Heart left ventricle (tissue), 16 donors: ENCODE measurements at regions not wholly inside any gene's neighbourhood (a gene's known extent, or its start where the extent isn't known, plus 50 kb on each side); places are given as distances from the start of the nearest gene placed in this dataset.

Experiments
- ATAC-seq, 4 donors: fragments of 200-7000 bp; cut with Tn5 transposase; one replicate each; pipeline ENCODE4 v1.9.1; 2020 to 2022; ENCODE audit warnings: moderate library complexity in 4 of 4, mild to moderate bottlenecking in 3 of 4, moderate number of reproducible peaks in 1 of 4
- DNase-seq, 5 donors: peaks; one replicate each; pipeline ENCODE4 v3.0.0-alpha.2; 2020
- H3K27ac ChIP-seq, 12 donors: fragments of 200-600 bp; sonication (generic) in 4 of 12; one replicate each; pipeline versions ENCODE4 v1.5.0 to v1.8.0; 2016 to 2022; ENCODE audit warnings: mild to moderate bottlenecking in 2 of 12
- H3K27me3 ChIP-seq, 9 donors: fragments of 200-600 bp; sonication (generic) in 2 of 9; one replicate each; pipeline versions ENCODE4 v1.5.1 to v1.8.0; 2016 to 2022; ENCODE audit warnings: mild to moderate bottlenecking in 3 of 9
- H3K36me3 ChIP-seq, 9 donors: fragments of 200-600 bp; sonication (generic) in 2 of 9; one replicate each; pipeline versions ENCODE4 v1.5.0 to v1.8.0; 2018 to 2022; ENCODE audit warnings: mild to moderate bottlenecking in 2 of 9
- H3K4me1 ChIP-seq, 12 donors: fragments of 200-600 bp; sonication (generic) in 4 of 12; one replicate each; pipeline versions ENCODE4 v1.5.0 to v1.8.0; 2016 to 2022; ENCODE audit warnings: mild to moderate bottlenecking in 3 of 12
- H3K4me3 ChIP-seq, 12 donors: fragments of 200-600 bp; sonication (generic) in 4 of 12; one replicate each; pipeline versions ENCODE4 v1.5.0 to v1.8.0; 2017 to 2022; ENCODE audit warnings: mild to moderate bottlenecking in 9 of 12, moderate library complexity in 4 of 12
- H3K9me3 ChIP-seq, 12 donors: fragments of 200-600 bp; sonication (generic) in 4 of 12; one replicate each; pipeline versions ENCODE4 v1.5.0 to v1.8.0; 2016 to 2022; ENCODE audit warnings: mild to moderate bottlenecking in 1 of 12
- CTCF ChIP-seq, 12 donors: fragments of 200-600 bp; sonication (generic) in 4 of 12; IDR thresholded peaks; one replicate each; pipeline versions ENCODE4 v1.5.0 to v1.8.0; 2018 to 2022; ENCODE audit warnings: antibody characterized with exemption in 12 of 12, mild to moderate bottlenecking in 5 of 12
- POLR2A ChIP-seq, 2 donors: fragments of 450-650 bp; IDR thresholded peaks; one replicate each; pipeline ENCODE4 v1.6.1; 2017; ENCODE audit warnings: antibody characterized with exemption in 2 of 2, mild to moderate bottlenecking in 2 of 2, moderate library complexity in 2 of 2
- WGBS, 4 donors: extraction: QIAGEN DNeasy Blood & Tissue Kit in 2 of 4; methylation state at CpG; one replicate each; pipeline versions ENCODE4 v1.1.5 to v1.1.7; 2013 to 2018; 5-methylcytosine and 5-hydroxymethylcytosine counted together
- intact Hi-C, 10 donors: fragments of 100-400 bp; cut with DNase I; formaldehyde crosslinking; loops; one replicate each; pipeline versions ENCODE4 v1.11.1 to v1.14.2; 2022
- donor health status: ischemic (EF 13 %, LVEDD 7.1; RV severe dilation, severe dysfunction).
- donor health status: healthy with polysubstance abuse.
- donor health status: DM: no; HTN: yes; CAD: no.
- donor health status: DM: no; HTN: no; CAD: no.
- donor health status: ischemic (EF 25% LVEDD 6.9; RV normal size, moderate dysfunction).
- donor health status: ischemic (EF 25% LVEDD 5.7; RV mildly dilated, moderate dysfunction).
- donor health status: healthy.
- donor health status: DM: yes; HTN: yes; CAD: no.
- donor health status: ischemic (EF 35%, LVEDD 5.7; RV mildly dilated, moderate dysfunction).
- donor health status: nonischemic (EF 11% LVEDD 7.7; RV severe dilation, severe dysfunction).
- donor health status: DM: yes; HTN: yes; CAD: no.
- donor health status: PGD.
- donor health status: ischemic (EF 29% LVEDD 5.4; RV normal size, mild dysfunction).
- donor health status: nonischemic (EF 23%, LVEDD 6.1; RV moderate dilation, normal function).

DNA sequence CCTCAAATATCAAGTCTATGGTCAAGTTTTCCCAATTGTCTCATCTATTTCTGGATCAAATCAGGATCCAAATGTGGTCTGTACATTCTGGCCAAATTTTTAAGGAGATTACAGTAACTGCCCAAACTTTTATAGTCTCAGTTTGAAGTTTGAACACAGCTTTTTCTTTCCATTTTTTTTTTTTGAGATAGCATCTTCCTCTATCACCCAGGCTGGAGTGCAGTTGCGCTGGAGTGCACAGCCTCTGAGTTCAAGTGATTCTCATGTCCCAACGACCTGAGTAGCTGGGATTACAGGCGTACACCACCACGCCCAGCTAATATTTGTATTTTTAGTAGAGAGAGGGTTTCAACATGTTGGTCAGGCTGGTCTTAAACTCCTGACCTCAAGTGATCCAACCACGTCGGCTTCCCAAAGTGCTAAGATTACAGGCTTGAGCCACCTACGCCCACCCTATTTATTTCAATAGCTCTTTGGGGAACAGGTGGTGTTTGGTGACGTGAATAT, 84.9 kb upstream of the CARMIL1 start:
- no peaks in the 10 kb centered on the region for H3K27me3 ChIP-seq
- peaks cover 0 to 26% (median 8%) of the 10 kb centered on the region in 12 donors for H3K4me1 ChIP-seq
- no peaks in the 10 kb centered on the region for H3K36me3 ChIP-seq
- DNase-seq (no peak), ATAC-seq (peak in 3 of 4 donors; percentile 35 to 57 (median 49))
- H3K4me3 ChIP-seq = peak overlapping the region in 1 of 12 donors; percentile 3
- TF ChIP-seq POLR2A (IDR thresholded peaks at IDR 0.05) (no peak), CTCF (IDR thresholded peaks at IDR 0.05) (no peak)
- intact Hi-C loops = loop anchor here in 1 of 10 donors (5.0 kb wide), 1 partner anchor 57 kb away; no protein-coding TSS in a partner anchor
- H3K27ac ChIP-seq = peak overlapping the region in 11 of 12 donors; percentile 31 to 87 (median 69)
- no peaks in the 10 kb centered on the region for H3K9me3 ChIP-seq
- WGBS, 4 donors = 59 to 82% (median 79%) methylated on average over 8 of the region's 8 CpGs

DNA sequence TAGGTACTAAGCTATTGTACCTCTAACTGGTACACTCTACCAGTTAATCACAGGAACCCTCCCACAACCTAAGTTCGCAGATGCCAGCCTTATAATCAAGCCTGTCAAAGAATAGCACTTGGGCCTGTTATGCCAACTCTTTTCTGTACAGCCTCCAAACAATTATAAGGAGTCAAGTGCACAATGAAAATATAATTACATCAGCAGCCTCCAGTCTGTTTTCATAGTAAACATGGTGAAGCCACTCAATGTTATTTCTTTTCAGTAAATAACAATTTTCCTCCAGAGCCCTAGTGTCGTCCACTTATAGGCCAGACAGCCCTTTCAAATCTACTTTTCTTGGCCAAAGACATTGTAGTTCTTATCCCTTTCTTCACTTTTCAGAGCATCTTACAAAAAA, 82.7 kb upstream of the CARMIL1 start:
- DNase-seq (no peak), ATAC-seq (peak in 1 of 4 donors; percentile 49)
- no peaks in the 10 kb centered on the region for H3K9me3 ChIP-seq
- peaks cover 0 to 26% (median 8%) of the 10 kb centered on the region in 12 donors for H3K4me1 ChIP-seq
- H3K36me3 ChIP-seq = no peaks in the 10 kb centered on the region
- WGBS, 4 donors = 77 to 85% (median 80%) methylated on average over 2 of the region's 2 CpGs
- H3K4me3 ChIP-seq = no peak overlapping the region
- no peak for TF ChIP-seq POLR2A (IDR thresholded peaks at IDR 0.05)
- no peak for TF ChIP-seq CTCF (IDR thresholded peaks at IDR 0.05)
- intact Hi-C loops = no loop called here
- no peak overlapping the region for H3K27ac ChIP-seq
- no peaks in the 10 kb centered on the region for H3K27me3 ChIP-seq

DNA sequence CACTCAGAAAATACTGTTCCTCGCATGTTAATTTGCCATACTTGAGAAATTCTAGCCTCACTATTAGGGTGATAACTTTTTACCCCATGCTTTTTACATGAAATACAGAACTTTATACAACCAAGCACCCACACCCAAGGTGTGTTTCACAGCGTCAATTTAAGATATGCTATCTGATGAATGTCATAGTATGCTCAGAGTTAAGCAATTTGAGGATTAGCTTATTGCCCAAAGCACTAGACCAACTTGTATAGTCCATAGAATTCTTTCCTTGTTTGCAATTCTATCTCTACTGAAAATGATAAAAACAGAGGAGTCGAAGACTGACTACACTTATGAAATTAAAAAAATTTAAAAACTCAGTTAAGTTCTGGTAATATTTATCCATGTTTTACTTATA, 82.1 kb upstream of the CARMIL1 start:
- 87 to 96% (median 89%) methylated on average over 3 of the region's 3 CpGs for WGBS, 4 donors
- ATAC-seq (no peak), DNase-seq (no peak)
- H3K27me3 ChIP-seq = no peaks in the 10 kb centered on the region
- peaks cover 0 to 21% (median 8%) of the 10 kb centered on the region in 12 donors for H3K4me1 ChIP-seq
- H3K36me3 ChIP-seq = no peaks in the 10 kb centered on the region
- H3K27ac ChIP-seq = no peak overlapping the region
- no peak for TF ChIP-seq CTCF (IDR thresholded peaks at IDR 0.05)
- TF ChIP-seq POLR2A (IDR thresholded peaks at IDR 0.05) = no peak
- H3K4me3 ChIP-seq = no peak overlapping the region
- no peaks in the 10 kb centered on the region for H3K9me3 ChIP-seq
- intact Hi-C loops = no loop called here

- Histone ChIP-seq H3K4me3 (no peak overlapping the region), H3K27ac (no peak overlapping the region), H3K9me3 (peaks cover 0 to 4% (median 0%) of the 10 kb centered on the region in 12 donors), H3K27me3 (no peaks in the 10 kb centered on the region), H3K36me3 (no peaks in the 10 kb centered on the region), H3K4me1 (peaks cover 0 to 4% (median 0%) of the 10 kb centered on the region in 12 donors)
- no peak for TF ChIP-seq POLR2A (IDR thresholded peaks at IDR 0.05)
- TF ChIP-seq CTCF (IDR thresholded peaks at IDR 0.05) = no peak
- 95 to 97% (median 95%) methylated on average over 2 of the region's 2 CpGs for WGBS, 4 donors
- intact Hi-C loops = no loop called here
- no peak for DNase-seq
- no peak for ATAC-seq
Observed at GRCh38 chr6:25199544-25199943, 79.6 kb upstream of the CARMIL1 start.
